ENCODE measurements at regions not wholly inside any gene's neighbourhood (a gene's known extent, or its start where the extent isn't known, plus 50 kb on each side); places are given as distances from the start of the nearest gene placed in this dataset.

- Histone ChIP-seq H3K4me1 (ENCODE audit: control insufficient read depth, insufficient read depth, low read length) (no peaks in the 10 kb centered on the region), H3K27me3 (ENCODE audit: control insufficient read depth, insufficient read depth, low read length, poor library complexity, severe bottlenecking) (no peaks in the 10 kb centered on the region), H3K4me3 (ENCODE audit: insufficient read depth, low read depth, low read length) (no peak overlapping the region), H3K9me3 (ENCODE audit: control insufficient read depth, low read length) (no peaks in the 10 kb centered on the region), H3K36me3 (ENCODE audit: control insufficient read depth, insufficient read depth, low read length) (no peaks in the 10 kb centered on the region), H3K27ac (ENCODE audit: insufficient read depth, low read depth, low read length, poor library complexity, severe bottlenecking) (no peak overlapping the region)
- WGBS, 2 experiments: 96 to 100% methylated on average over 1 of the region's 2 CpGs
Measured at GRCh38 chr17:70297397-70297796, 128.1 kb downstream of the KCNJ2 start.

- H3K9me3 ChIP-seq (ENCODE audit: control insufficient read depth, low read length): no peaks in the 10 kb centered on the region
- no peak overlapping the region for H3K27ac ChIP-seq (ENCODE audit: insufficient read depth, low read depth, low read length, poor library complexity, severe bottlenecking)
- 91 to 94% methylated on average over 8 of the region's 8 CpGs for WGBS, 2 experiments
- no peak overlapping the region for H3K4me3 ChIP-seq (ENCODE audit: insufficient read depth, low read depth, low read length)
- no peaks in the 10 kb centered on the region for H3K36me3 ChIP-seq (ENCODE audit: control insufficient read depth, insufficient read depth, low read length)
- no peaks in the 10 kb centered on the region for H3K4me1 ChIP-seq (ENCODE audit: control insufficient read depth, insufficient read depth, low read length)
- H3K27me3 ChIP-seq (ENCODE audit: control insufficient read depth, insufficient read depth, low read length, poor library complexity, severe bottlenecking): no peaks in the 10 kb centered on the region
Measured at GRCh38 chr17:70298929-70299531, 129.7 kb downstream of the KCNJ2 start.

GRCh38 chr17:70307430-70308225, 138.3 kb downstream of the KCNJ2 start:
- no peak overlapping the region for H3K4me3 ChIP-seq (ENCODE audit: insufficient read depth, low read depth, low read length)
- no peaks in the 10 kb centered on the region for H3K27me3 ChIP-seq (ENCODE audit: control insufficient read depth, insufficient read depth, low read length, poor library complexity, severe bottlenecking)
- H3K36me3 ChIP-seq (ENCODE audit: control insufficient read depth, insufficient read depth, low read length): no peaks in the 10 kb centered on the region
- H3K9me3 ChIP-seq (ENCODE audit: control insufficient read depth, low read length): no peaks in the 10 kb centered on the region
- no peaks in the 10 kb centered on the region for H3K4me1 ChIP-seq (ENCODE audit: control insufficient read depth, insufficient read depth, low read length)
- no peak overlapping the region for H3K27ac ChIP-seq (ENCODE audit: insufficient read depth, low read depth, low read length, poor library complexity, severe bottlenecking)
- WGBS, 2 experiments: 88 to 91% methylated on average over 3 of the region's 3 CpGs

GRCh38 chr17:70308618-70309017, 139.3 kb downstream of the KCNJ2 start:
- H3K27me3 ChIP-seq (ENCODE audit: control insufficient read depth, insufficient read depth, low read length, poor library complexity, severe bottlenecking): no peaks in the 10 kb centered on the region
- no peaks in the 10 kb centered on the region for H3K36me3 ChIP-seq (ENCODE audit: control insufficient read depth, insufficient read depth, low read length)
- H3K27ac ChIP-seq (ENCODE audit: insufficient read depth, low read depth, low read length, poor library complexity, severe bottlenecking): no peak overlapping the region
- 86 to 97% methylated on average over 2 of the region's 2 CpGs for WGBS, 2 experiments
- no peaks in the 10 kb centered on the region for H3K9me3 ChIP-seq (ENCODE audit: control insufficient read depth, low read length)
- H3K4me3 ChIP-seq (ENCODE audit: insufficient read depth, low read depth, low read length): no peak overlapping the region
- H3K4me1 ChIP-seq (ENCODE audit: control insufficient read depth, insufficient read depth, low read length): no peaks in the 10 kb centered on the region

- Histone ChIP-seq H3K27ac (ENCODE audit: insufficient read depth, low read depth, low read length, poor library complexity, severe bottlenecking) (no peak overlapping the region), H3K36me3 (ENCODE audit: control insufficient read depth, insufficient read depth, low read length) (no peaks in the 10 kb centered on the region), H3K4me3 (ENCODE audit: insufficient read depth, low read depth, low read length) (no peak overlapping the region), H3K9me3 (ENCODE audit: control insufficient read depth, low read length) (no peaks in the 10 kb centered on the region), H3K4me1 (ENCODE audit: control insufficient read depth, insufficient read depth, low read length) (no peaks in the 10 kb centered on the region), H3K27me3 (ENCODE audit: control insufficient read depth, insufficient read depth, low read length, poor library complexity, severe bottlenecking) (no peaks in the 10 kb centered on the region)
- 92 to 97% methylated on average over 4 of the region's 4 CpGs for WGBS, 2 experiments
Measured at GRCh38 chr17:70310221-70310672, 140.9 kb downstream of the KCNJ2 start.

- WGBS, 2 experiments: 89 to 94% methylated on average over 10 to 11 of the region's 11 CpGs
- no peaks in the 10 kb centered on the region for H3K4me1 ChIP-seq (ENCODE audit: control insufficient read depth, insufficient read depth, low read length)
- H3K9me3 ChIP-seq (ENCODE audit: control insufficient read depth, low read length): no peaks in the 10 kb centered on the region
- H3K36me3 ChIP-seq (ENCODE audit: control insufficient read depth, insufficient read depth, low read length): no peaks in the 10 kb centered on the region
- H3K27me3 ChIP-seq (ENCODE audit: control insufficient read depth, insufficient read depth, low read length, poor library complexity, severe bottlenecking): no peaks in the 10 kb centered on the region
- no peak overlapping the region for H3K4me3 ChIP-seq (ENCODE audit: insufficient read depth, low read depth, low read length)
- H3K27ac ChIP-seq (ENCODE audit: insufficient read depth, low read depth, low read length, poor library complexity, severe bottlenecking): no peak overlapping the region
Measured at GRCh38 chr17:70313086-70313852, 143.9 kb downstream of the KCNJ2 start.

- no peaks in the 10 kb centered on the region for H3K36me3 ChIP-seq (ENCODE audit: control insufficient read depth, insufficient read depth, low read length)
- H3K27ac ChIP-seq (ENCODE audit: insufficient read depth, low read depth, low read length, poor library complexity, severe bottlenecking): no peak overlapping the region
- WGBS, 2 experiments: 89 to 93% methylated on average over 2 of the region's 2 CpGs
- no peaks in the 10 kb centered on the region for H3K27me3 ChIP-seq (ENCODE audit: control insufficient read depth, insufficient read depth, low read length, poor library complexity, severe bottlenecking)
- no peaks in the 10 kb centered on the region for H3K4me1 ChIP-seq (ENCODE audit: control insufficient read depth, insufficient read depth, low read length)
- H3K4me3 ChIP-seq (ENCODE audit: insufficient read depth, low read depth, low read length): no peak overlapping the region
- H3K9me3 ChIP-seq (ENCODE audit: control insufficient read depth, low read length): no peaks in the 10 kb centered on the region
Measured at GRCh38 chr17:70314096-70314495, 144.8 kb downstream of the KCNJ2 start.

- Histone ChIP-seq H3K27me3 (ENCODE audit: control insufficient read depth, insufficient read depth, low read length, poor library complexity, severe bottlenecking) (no peaks in the 10 kb centered on the region), H3K9me3 (ENCODE audit: control insufficient read depth, low read length) (no peaks in the 10 kb centered on the region), H3K36me3 (ENCODE audit: control insufficient read depth, insufficient read depth, low read length) (no peaks in the 10 kb centered on the region), H3K4me3 (ENCODE audit: insufficient read depth, low read depth, low read length) (no peak overlapping the region), H3K27ac (ENCODE audit: insufficient read depth, low read depth, low read length, poor library complexity, severe bottlenecking) (no peak overlapping the region), H3K4me1 (ENCODE audit: control insufficient read depth, insufficient read depth, low read length) (no peaks in the 10 kb centered on the region)
- 90 to 95% methylated on average over 6 of the region's 6 CpGs for WGBS, 2 experiments
Measured at GRCh38 chr17:70314506-70314905, 145.2 kb downstream of the KCNJ2 start.

- Histone ChIP-seq H3K9me3 (ENCODE audit: control insufficient read depth, low read length) (no peaks in the 10 kb centered on the region), H3K4me3 (ENCODE audit: insufficient read depth, low read depth, low read length) (no peak overlapping the region), H3K36me3 (ENCODE audit: control insufficient read depth, insufficient read depth, low read length) (no peaks in the 10 kb centered on the region), H3K4me1 (ENCODE audit: control insufficient read depth, insufficient read depth, low read length) (no peaks in the 10 kb centered on the region), H3K27ac (ENCODE audit: insufficient read depth, low read depth, low read length, poor library complexity, severe bottlenecking) (no peak overlapping the region), H3K27me3 (ENCODE audit: control insufficient read depth, insufficient read depth, low read length, poor library complexity, severe bottlenecking) (no peaks in the 10 kb centered on the region)
- WGBS, 2 experiments: 100% methylated on average over 1 of the region's 1 CpG; no CpG with 5 or more reads in 1 of the 2 experiments
Measured at GRCh38 chr17:70317421-70317820, 148.1 kb downstream of the KCNJ2 start.

GRCh38 chr17:70318051-70318450, 148.7 kb downstream of the KCNJ2 start:
- Histone ChIP-seq H3K9me3 (ENCODE audit: control insufficient read depth, low read length) (no peaks in the 10 kb centered on the region), H3K4me3 (ENCODE audit: insufficient read depth, low read depth, low read length) (no peak overlapping the region), H3K36me3 (ENCODE audit: control insufficient read depth, insufficient read depth, low read length) (no peaks in the 10 kb centered on the region), H3K27ac (ENCODE audit: insufficient read depth, low read depth, low read length, poor library complexity, severe bottlenecking) (no peak overlapping the region), H3K27me3 (ENCODE audit: control insufficient read depth, insufficient read depth, low read length, poor library complexity, severe bottlenecking) (no peaks in the 10 kb centered on the region), H3K4me1 (ENCODE audit: control insufficient read depth, insufficient read depth, low read length) (no peaks in the 10 kb centered on the region)
- 84 to 90% methylated on average over 3 of the region's 3 CpGs for WGBS, 2 experiments

All from ectodermal cell (in vitro differentiated cells).